Heart right ventricle (tissue), 16 donors: ENCODE measurements at regions not wholly inside any gene's neighbourhood (a gene's known extent, or its start where the extent isn't known, plus 50 kb on each side); places are given as distances from the start of the nearest gene placed in this dataset.

ENCODE experiments used
- ATAC-seq, 8 donors: fragments of 200-7000 bp; cut with Tn5 transposase; one replicate each; pipeline ENCODE4 v1.9.1; 2020; ENCODE audit warnings: mild to moderate bottlenecking in 8 of 8, moderate library complexity in 8 of 8, moderate number of reproducible peaks in 1 of 8
- DNase-seq, 2 donors: peaks; one replicate each; pipeline ENCODE4 v3.0.0-alpha.2; 2020
- H3K27ac ChIP-seq, 10 donors: fragments of 200-600 bp; sonication (generic) in 2 of 10; one replicate each; pipeline versions ENCODE4 v1.5.0 to v1.8.0; 2020 to 2022; ENCODE audit warnings: mild to moderate bottlenecking in 3 of 10
- H3K27me3 ChIP-seq, 7 donors: fragments of 200-600 bp; one replicate each; pipeline ENCODE4 v1.8.0; 2021 to 2022; ENCODE audit warnings: mild to moderate bottlenecking in 2 of 7
- H3K36me3 ChIP-seq, 9 donors: fragments of 200-600 bp; sonication (generic) in 1 of 9; one replicate each; pipeline versions ENCODE4 v1.5.0 to v1.8.0; 2020 to 2022; ENCODE audit warnings: mild to moderate bottlenecking in 2 of 9
- H3K4me1 ChIP-seq, 9 donors: fragments of 200-600 bp; sonication (generic) in 1 of 9; one replicate each; pipeline versions ENCODE4 v1.5.0 to v1.8.0; 2020 to 2022; ENCODE audit warnings: mild to moderate bottlenecking in 4 of 9
- H3K4me3 ChIP-seq, 10 donors: fragments of 200-600 bp; sonication (generic) in 2 of 10; one replicate each; pipeline versions ENCODE4 v1.5.0 to v1.8.0; 2020 to 2022; ENCODE audit warnings: mild to moderate bottlenecking in 7 of 10, moderate library complexity in 2 of 10
- H3K9me3 ChIP-seq, 11 donors: fragments of 200-600 bp in 10 of 11; sonication (generic) in 2 of 11; one replicate each; pipeline versions ENCODE4 v1.5.0 to v1.8.0; 2013 to 2022; ENCODE audit warnings: mild to moderate bottlenecking in 2 of 11, control low read depth in 1 of 11, moderate library complexity in 1 of 11
- CTCF ChIP-seq, 9 donors: fragments of 200-600 bp; sonication (generic) in 2 of 9; IDR thresholded peaks; one replicate each; pipeline versions ENCODE4 v1.5.0 to v1.8.0; 2021 to 2022; ENCODE audit warnings: antibody characterized with exemption in 9 of 9, mild to moderate bottlenecking in 5 of 9, moderate library complexity in 1 of 9
- WGBS, 2 donors: extraction: QIAGEN DNeasy Blood & Tissue Kit; methylation state at CpG; one replicate each; pipeline ENCODE4 v1.1.7; 2013; ENCODE audit warnings: inconsistent platforms in 1 of 2; 5-methylcytosine and 5-hydroxymethylcytosine counted together
- intact Hi-C, 10 donors: fragments of 100-400 bp; cut with DNase I; formaldehyde crosslinking; loops; one replicate each; pipeline versions ENCODE4 v1.11.1 to v1.14.2; 2022
- donor health status: Arrhythmogenic right ventricular cardiomyopathy.
- donor health status: ischemic (EF 13 %, LVEDD 7.1; RV severe dilation, severe dysfunction).
- donor health status: healthy with polysubstance abuse.
- donor health status: DM: no; HTN: yes; CAD: no.
- donor health status: DM: no; HTN: no; CAD: no.
- donor health status: ischemic (EF 25% LVEDD 6.9; RV normal size, moderate dysfunction).
- donor health status: ischemic (EF 25% LVEDD 5.7; RV mildly dilated, moderate dysfunction).
- donor health status: healthy.
- donor health status: DM: yes; HTN: yes; CAD: no.
- donor health status: Ischemic cardiomyopathy.
- donor health status: ischemic (EF 35%, LVEDD 5.7; RV mildly dilated, moderate dysfunction).
- donor health status: nonischemic (EF 11% LVEDD 7.7; RV severe dilation, severe dysfunction).
- donor health status: DM: yes; HTN: yes; CAD: no.
- donor health status: PGD.
- donor health status: ischemic (EF 29% LVEDD 5.4; RV normal size, mild dysfunction).
- donor health status: nonischemic (EF 23%, LVEDD 6.1; RV moderate dilation, normal function).

GRCh38 chr10:80767963-80768362 is 230.3 kb downstream of the SH2D4B start:
- WGBS, 2 donors, result 50 to 56% methylated on average over 1 of the region's 1 CpG
- no peak overlapping the region for H3K27ac ChIP-seq
- H3K4me1 ChIP-seq, result no peaks in the 10 kb centered on the region
- peaks cover 0 to 3% (median 0%) of the 10 kb centered on the region in 7 donors for H3K27me3 ChIP-seq
- H3K36me3 ChIP-seq, result no peaks in the 10 kb centered on the region
- intact Hi-C loops, result no loop called here
- ATAC-seq (no peak), DNase-seq (no peak)
- TF ChIP-seq CTCF (IDR thresholded peaks at IDR 0.05), result no peak
- no peak overlapping the region for H3K4me3 ChIP-seq
- no peaks in the 10 kb centered on the region for H3K9me3 ChIP-seq

DNA sequence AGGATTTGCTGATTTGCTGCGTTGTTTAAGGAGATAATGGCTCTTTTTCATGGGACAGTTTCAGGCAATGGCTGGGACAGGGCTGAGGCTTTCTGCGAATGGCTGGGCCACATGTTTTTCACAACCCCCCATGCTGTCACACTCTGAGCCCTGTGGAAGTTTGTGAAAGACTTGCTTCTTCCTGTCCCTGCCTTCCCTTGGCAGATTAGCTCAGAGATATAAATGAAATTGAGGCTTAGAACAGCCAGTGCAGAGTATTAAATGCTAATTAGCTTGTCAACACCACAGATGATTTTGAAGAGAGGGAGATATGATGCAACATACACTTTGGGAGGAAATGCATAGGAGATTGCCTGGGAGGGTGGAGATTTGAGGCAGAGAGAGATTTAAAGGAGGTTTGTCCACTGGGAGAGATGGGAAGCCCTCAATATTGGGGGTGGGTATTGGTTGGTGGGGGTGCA is 232.0 kb downstream of the SH2D4B start:
- intact Hi-C loops, result no loop called here
- ATAC-seq, result no peak
- no peak for TF ChIP-seq CTCF (IDR thresholded peaks at IDR 0.05)

DNA sequence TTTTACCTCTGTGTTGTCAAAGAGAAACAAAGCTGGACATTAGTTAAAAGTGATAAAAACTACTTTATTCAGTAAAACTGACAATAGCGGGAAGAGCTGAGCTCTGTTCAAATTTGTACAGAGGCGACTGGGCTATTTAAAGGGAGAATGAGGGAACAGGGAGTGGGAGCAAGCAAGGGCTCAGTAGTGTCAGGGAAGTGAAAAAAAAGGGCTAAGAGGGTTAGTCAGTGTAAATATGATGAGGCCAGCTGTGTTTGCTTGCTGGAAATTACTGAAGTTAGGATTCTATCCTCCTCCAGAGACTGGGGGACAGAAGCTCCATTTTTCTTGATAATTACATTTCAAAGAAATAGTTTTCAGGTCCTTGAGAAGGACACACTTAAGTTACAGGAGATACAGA is 232.5 kb downstream of the SH2D4B start:
- DNase-seq, result no peak
- no peak for ATAC-seq
- 78 to 82% methylated on average over 2 of the region's 2 CpGs for WGBS, 2 donors
- no peak for TF ChIP-seq CTCF (IDR thresholded peaks at IDR 0.05)
- Histone ChIP-seq H3K27ac (no peak overlapping the region), H3K27me3 (peaks cover 0 to 8% (median 0%) of the 10 kb centered on the region in 7 donors), H3K36me3 (no peaks in the 10 kb centered on the region), H3K4me1 (no peaks in the 10 kb centered on the region), H3K9me3 (no peaks in the 10 kb centered on the region), H3K4me3 (no peak overlapping the region)
- intact Hi-C loops, result no loop called here

More for the DNA sequence above, 232.0 kb downstream of the SH2D4B start:
- Histone ChIP-seq H3K36me3 (no peaks in the 10 kb centered on the region), H3K9me3 (no peaks in the 10 kb centered on the region), H3K4me1 (no peaks in the 10 kb centered on the region), H3K27ac (no peak overlapping the region), H3K27me3 (peaks cover 0 to 8% (median 0%) of the 10 kb centered on the region in 7 donors), H3K4me3 (no peak overlapping the region)
- WGBS, 2 donors, result 31 to 36% methylated on average over 2 of the region's 2 CpGs
- no peak for DNase-seq

GRCh38 chr10:80771285-80771684 is 233.6 kb downstream of the SH2D4B start:
- Histone ChIP-seq H3K27ac (no peak overlapping the region), H3K4me3 (no peak overlapping the region), H3K36me3 (no peaks in the 10 kb centered on the region), H3K9me3 (no peaks in the 10 kb centered on the region), H3K4me1 (no peaks in the 10 kb centered on the region), H3K27me3 (peaks cover 0 to 14% (median 0%) of the 10 kb centered on the region in 7 donors)
- WGBS, 2 donors, result 61 to 72% methylated on average over 1 of the region's 1 CpG
- no peak for DNase-seq
- no peak for TF ChIP-seq CTCF (IDR thresholded peaks at IDR 0.05)
- no peak for ATAC-seq
- intact Hi-C loops, result no loop called here
